ENCODE measurements at regions not wholly inside any gene's neighbourhood (a gene's known extent, or its start where the extent isn't known, plus 50 kb on each side); places are given as distances from the start of the nearest gene placed in this dataset.

DNA sequence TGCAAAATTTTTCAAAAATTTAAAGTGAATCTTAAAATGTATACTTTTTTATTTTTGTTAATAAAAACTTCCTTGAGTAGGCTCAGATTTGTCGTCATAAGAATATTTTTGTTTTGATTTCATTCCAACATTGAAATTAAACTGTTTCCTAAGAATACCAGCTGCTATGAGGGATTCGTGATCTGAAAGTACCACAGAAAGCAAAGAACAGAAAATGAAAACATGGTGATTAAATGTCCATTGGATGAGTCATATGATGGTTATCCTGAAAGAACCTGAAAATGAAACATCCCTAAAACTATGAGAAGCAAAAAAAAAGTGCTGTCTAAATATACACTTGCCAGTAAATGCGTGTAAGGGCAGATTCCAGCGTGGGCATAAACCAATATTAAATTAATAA is 143.8 kb downstream of the GMNC start:
- no peak for TF ChIP-seq TAF1 (IDR thresholded peaks at IDR 0.05; ENCODE audit: borderline replicate concordance, low read depth, low read length)
- TF ChIP-seq POLR2A (IDR thresholded peaks at IDR 0.05; ENCODE audit: low read depth, low read length) = no peak
- TF ChIP-seq POLR2AphosphoS5 (IDR thresholded peaks at IDR 0.05; ENCODE audit: low read depth, low read length) = no peak
